A549 (cell line): ENCODE measurements at regions not wholly inside any gene's neighbourhood (a gene's known extent, or its start where the extent isn't known, plus 50 kb on each side); places are given as distances from the start of the nearest gene placed in this dataset.

Experiments used
- ATAC-seq, 2 experiments: fragments of 200-7000 bp in 1 of 2; fragments of >200 bp in 1 of 2; cut with Nextera tagmentation in 1 of 2; cut with Tn5 transposase in 1 of 2; 3 replicates each; pipeline versions ENCODE4 v1.8.0 to v1.9.1; 2018 to 2020; ENCODE audit warnings: mild to moderate bottlenecking in 1 of 2, moderate library complexity in 1 of 2
- CTCF ChIA-PET: fragments of 300-600 bp; sonication (Branson Sonifier 250); formaldehyde crosslinking; extraction: SDS; loops from one replicate; lab custom pipeline; 2021; ENCODE audit warnings: antibody characterized with exemption, inconsistent platforms; lab: Yijun Ruan, JAX
- POLR2A ChIA-PET: fragments of 350-600 bp; formaldehyde crosslinking; extraction: SDS; loops from one replicate; lab custom pipeline; 2021; ENCODE audit warnings: antibody characterized with exemption, inconsistent platforms; lab: Yijun Ruan, JAX
- DNase-seq, 2 experiments: peaks; one replicate each; pipeline versions ENCODE4 v3.0.0 to v3.0.0-alpha.2; 2011 to 2016; ENCODE audit warnings: low read depth in 1 of 2, low spot score in 1 of 2
- FAIRE-seq: peaks from 2 replicates; lab custom pipeline; 2011; peaks lifted over from hg19 to GRCh38; lab: Jason Lieb, UNC
- H3K27ac ChIP-seq, 2 experiments: fragments of >200 bp; sonication (Bioruptor Twin); formaldehyde crosslinking; 3 replicates each; pipeline ENCODE4 v1.5.1; 2016 to 2017
- H3K4me1 ChIP-seq: fragments of >200 bp; sonication (Bioruptor Twin); formaldehyde crosslinking; 3 replicates; pipeline ENCODE4 v1.6.1; 2016
- H3K4me2 ChIP-seq: fragments of >200 bp; sonication (Bioruptor Twin); formaldehyde crosslinking; 3 replicates; pipeline ENCODE4 v1.6.1; 2016
- H3K4me3 ChIP-seq: fragments of >200 bp; sonication (Bioruptor Twin); formaldehyde crosslinking; 3 replicates; pipeline ENCODE4 v1.5.1; 2016
- H3K9me3 ChIP-seq: fragments of >200 bp; sonication (Bioruptor Twin); formaldehyde crosslinking; 3 replicates; pipeline ENCODE4 v1.6.1; 2016
- CBX8 ChIP-seq: fragments of 200-600 bp; sonication (generic); IDR thresholded peaks from 2 replicates; pipeline ENCODE4 v1.6.1; 2016
- CEBPB ChIP-seq, 2 experiments: fragments of >200 bp in 1 of 2; sonication (Bioruptor Twin) in 1 of 2; formaldehyde crosslinking in 1 of 2; IDR thresholded peaks; 2 replicates each; pipeline ENCODE4 v1.6.1; 2012 to 2016
- CHD2 ChIP-seq: fragments of 150-350 bp; IDR thresholded peaks from 2 replicates; pipeline ENCODE4 v1.6.1; 2014; ENCODE audit warnings: low read length; ENCODE audit not compliant: partially characterized antibody
- EHF ChIP-seq: fragments of 250-450 bp; sonication (Bioruptor Pico); IDR thresholded peaks from 2 replicates; pipeline ENCODE4 v1.5.0; 2020; ENCODE audit warnings: mild to moderate bottlenecking
- EP300 ChIP-seq, 2 experiments: fragments of >200 bp; sonication (Bioruptor Twin); formaldehyde crosslinking; IDR thresholded peaks; 2 replicates in 1 of 2; 3 replicates in 1 of 2; pipeline ENCODE4 v1.6.1; 2016 to 2017
- FOSL2 ChIP-seq, 2 experiments: fragments of 450-650 bp in 1 of 2; fragments of >200 bp in 1 of 2; sonication (Bioruptor Twin) in 1 of 2; formaldehyde crosslinking; IDR thresholded peaks; 2 replicates each; pipeline versions ENCODE4 v1.5.0 to v1.6.1; 2016 to 2020; ENCODE audit warnings: mild to moderate bottlenecking in 1 of 2, moderate library complexity in 1 of 2
- KDM5A ChIP-seq: fragments of 200-600 bp; sonication (generic); IDR thresholded peaks from 2 replicates; pipeline ENCODE4 v1.6.1; 2016; ENCODE audit warnings: antibody characterized with exemption, mild to moderate bottlenecking
- MAFK ChIP-seq: fragments of 450-650 bp; IDR thresholded peaks from 2 replicates; pipeline ENCODE4 v1.6.1; 2014; ENCODE audit not compliant: partially characterized antibody
- MYC ChIP-seq: IDR thresholded peaks from 2 replicates; pipeline ENCODE4 v1.6.1; 2012; ENCODE audit warnings: mild to moderate bottlenecking, inconsistent platforms, low read length, improper control_type of control experiment, borderline replicate concordance
- NPAS2 ChIP-seq: fragments of 250-450 bp; sonication (Bioruptor Pico); IDR thresholded peaks from 2 replicates; pipeline ENCODE4 v1.8.0; 2022; ENCODE audit warnings: mild to moderate bottlenecking, moderate library complexity, borderline replicate concordance
- POLR2A ChIP-seq: IDR thresholded peaks from 2 replicates; pipeline ENCODE4 v1.6.1; 2012; ENCODE audit warnings: mild to moderate bottlenecking, low read length
- POLR2AphosphoS2 ChIP-seq: conservative IDR thresholded peaks from 2 replicates; pipeline ENCODE4 v1.6.1; 2012; ENCODE audit warnings: low read length, improper control_type of control experiment, inconsistent platforms
- RAD21 ChIP-seq, 2 experiments: fragments of >200 bp in 1 of 2; sonication (Bioruptor Twin) in 1 of 2; formaldehyde crosslinking in 1 of 2; IDR thresholded peaks in 1 of 2; conservative IDR thresholded peaks in 1 of 2; 2 replicates in 1 of 2; 3 replicates in 1 of 2; pipeline ENCODE4 v1.6.1; 2012 to 2018; ENCODE audit warnings: inconsistent platforms in 1 of 2
- RCOR1 ChIP-seq: fragments of 150-350 bp; IDR thresholded peaks from 2 replicates; pipeline ENCODE4 v1.6.1; 2014; ENCODE audit warnings: antibody characterized with exemption, low read length, low read depth
- SMC3 ChIP-seq: fragments of >200 bp; sonication (Bioruptor Twin); formaldehyde crosslinking; IDR thresholded peaks from 3 replicates; pipeline ENCODE4 v1.6.1; 2018; ENCODE audit warnings: inconsistent platforms
- TP53 ChIP-seq: fragments of 250-450 bp; sonication (Bioruptor Pico); IDR thresholded peaks from 2 replicates; pipeline ENCODE4 v1.5.0; 2021; ENCODE audit warnings: mild to moderate bottlenecking, moderate library complexity
- ZC3H11A ChIP-seq: fragments of 450-650 bp; IDR thresholded peaks from 2 replicates; pipeline ENCODE4 v1.6.1; 2014; ENCODE audit warnings: antibody characterized with exemption, mild to moderate bottlenecking
- ZFP36 ChIP-seq: fragments of 450-650 bp; IDR thresholded peaks from 2 replicates; pipeline ENCODE4 v1.6.1; 2014; ENCODE audit warnings: borderline replicate concordance; ENCODE audit not compliant: partially characterized antibody
- ZNF302 ChIP-seq: fragments of 250-450 bp; sonication (Bioruptor Pico); IDR thresholded peaks from 2 replicates; pipeline ENCODE4 v1.9.0; 2021; ENCODE audit warnings: inconsistent platforms, mild to moderate bottlenecking, moderate library complexity
- WGBS: methylation state at CpG from one replicate; pipeline ENCODE4 v1.1.6; 2017; ENCODE audit errors: missing lambda C conversion rate; 5-methylcytosine and 5-hydroxymethylcytosine counted together
- TF ChIP-seq, protein P1 (sequence below): fragments of 250-450 bp; sonication (Bioruptor Pico); IDR thresholded peaks from 2 replicates; pipeline ENCODE4 v1.5.0; 2021; ENCODE audit warnings: mild to moderate bottlenecking, moderate library complexity, borderline replicate concordance
- TF ChIP-seq, protein P2 (sequence below): fragments of 150-350 bp; IDR thresholded peaks from 2 replicates; pipeline ENCODE4 v1.6.1; 2014; ENCODE audit warnings: low read depth, mild to moderate bottlenecking, low read length
- TF ChIP-seq, protein P3 (sequence below): fragments of >200 bp; sonication (Bioruptor Twin); formaldehyde crosslinking; IDR thresholded peaks from 3 replicates; pipeline ENCODE4 v1.5.1; 2016
- TF ChIP-seq, protein P4 (sequence below): IDR thresholded peaks from 2 replicates; pipeline ENCODE4 v1.6.1; 2012

DNA sequence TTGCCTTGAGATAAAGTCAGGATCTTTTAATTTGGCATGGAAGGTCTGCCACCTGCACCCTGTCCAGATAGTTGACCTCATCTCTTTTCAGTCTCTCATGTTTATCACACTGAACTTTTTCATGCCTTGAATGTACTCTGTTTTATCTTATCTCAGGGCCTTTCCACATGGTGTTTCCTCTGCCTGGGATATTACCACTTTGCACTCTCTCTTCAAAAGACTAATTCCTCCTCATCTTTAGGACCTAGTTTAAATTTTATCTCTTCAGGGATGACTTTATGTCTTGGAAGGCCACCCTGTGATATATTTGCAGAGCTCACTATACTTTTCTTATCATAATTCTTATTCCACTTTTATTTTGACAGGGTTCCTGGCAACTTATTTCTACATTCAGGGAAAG is 150.0 kb downstream of the DNAJB9 start:
- no peak for FAIRE-seq
- Histone ChIP-seq H3K4me1 (no peaks in the 10 kb centered on the region), H3K4me2 (no peak overlapping the region), H3K9me3 (no peaks in the 10 kb centered on the region), H3K4me3 (no peak overlapping the region), H3K27ac (no peak overlapping the region)
- ATAC-seq, result no peak
- ChIA-PET CTCF (no interaction called here), POLR2A (no interaction called here)
- TF ChIP-seq NPAS2 (CRISPR knock-in tag) (no peak), TP53 (CRISPR knock-in tag) (no peak), ZNF302 (CRISPR knock-in tag) (no peak), MYC (no peak), CBX8 (no peak)
- DNase-seq, result no peak

DNA sequence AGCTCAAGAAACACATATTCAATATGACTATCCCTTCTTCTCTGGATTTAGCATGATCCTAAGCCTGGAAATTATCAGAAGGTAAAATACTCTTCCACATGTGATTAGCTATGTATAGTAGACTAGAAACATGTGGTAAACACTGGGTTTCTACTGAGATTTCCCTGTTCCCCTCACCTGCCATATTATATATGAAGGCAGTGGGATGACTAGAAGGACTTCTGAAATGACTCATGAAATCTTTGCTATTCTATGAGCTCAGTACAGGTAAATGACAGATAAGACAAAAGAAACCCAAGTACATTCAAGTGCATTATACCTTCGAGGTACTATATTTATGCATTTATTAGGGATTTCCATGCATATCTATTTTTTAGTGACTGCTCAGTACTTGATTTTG is 152.9 kb downstream of the DNAJB9 start:
- no peak for DNase-seq
- POLR2A ChIA-PET, result interaction anchor here (0.6 kb wide), 1 partner anchor 71 kb away, joined by 3 read pairs; no protein-coding TSS in a partner anchor
- FAIRE-seq, result no peak

DNA sequence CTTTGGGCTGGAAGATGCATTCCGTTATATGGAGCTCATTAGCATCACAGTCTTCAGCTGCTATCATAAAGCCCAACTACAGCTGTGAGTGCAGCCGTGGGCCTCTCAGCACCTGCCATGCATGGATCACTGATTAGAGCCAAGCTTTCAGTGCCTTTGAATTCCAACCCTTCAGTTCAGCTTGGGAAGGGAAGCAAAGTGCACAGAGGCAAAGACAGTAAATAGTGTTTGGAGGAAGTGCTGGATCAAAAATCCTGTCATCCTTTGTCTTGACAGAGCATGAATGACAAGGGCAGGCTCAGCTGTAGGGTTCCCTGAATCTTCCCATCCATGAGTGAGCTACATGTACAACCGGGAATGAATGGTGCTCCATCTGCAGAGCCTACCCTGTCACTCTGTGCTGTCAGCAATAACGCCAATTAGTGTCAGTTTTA is 153.7 kb downstream of the DNAJB9 start:
- Histone ChIP-seq H3K27ac (no peak overlapping the region), H3K4me2 (no peak overlapping the region), H3K4me1 (no peaks in the 10 kb centered on the region), H3K4me3 (no peak overlapping the region), H3K9me3 (no peaks in the 10 kb centered on the region)
- TF ChIP-seq RAD21 (conservative IDR thresholded peaks at IDR 0.05 in 1 of 2, IDR thresholded peaks at IDR 0.05 in 1 of 2), result no peak
- TF ChIP-seq EP300 (IDR thresholded peaks at IDR 0.05), result no peak
- TF ChIP-seq FOSL2 (IDR thresholded peaks at IDR 0.05), result no peak
- no peak for TF ChIP-seq FOSL2 (CRISPR knock-in tag; IDR thresholded peaks at IDR 0.05)
- TF ChIP-seq MAFK, result no peak
- TF ChIP-seq CHD2, result no peak
- TF ChIP-seq ZC3H11A, result no peak
- TF ChIP-seq SMC3, result no peak
- no peak for TF ChIP-seq CEBPB (IDR thresholded peaks at IDR 0.05)
- TF ChIP-seq, protein P1, sequence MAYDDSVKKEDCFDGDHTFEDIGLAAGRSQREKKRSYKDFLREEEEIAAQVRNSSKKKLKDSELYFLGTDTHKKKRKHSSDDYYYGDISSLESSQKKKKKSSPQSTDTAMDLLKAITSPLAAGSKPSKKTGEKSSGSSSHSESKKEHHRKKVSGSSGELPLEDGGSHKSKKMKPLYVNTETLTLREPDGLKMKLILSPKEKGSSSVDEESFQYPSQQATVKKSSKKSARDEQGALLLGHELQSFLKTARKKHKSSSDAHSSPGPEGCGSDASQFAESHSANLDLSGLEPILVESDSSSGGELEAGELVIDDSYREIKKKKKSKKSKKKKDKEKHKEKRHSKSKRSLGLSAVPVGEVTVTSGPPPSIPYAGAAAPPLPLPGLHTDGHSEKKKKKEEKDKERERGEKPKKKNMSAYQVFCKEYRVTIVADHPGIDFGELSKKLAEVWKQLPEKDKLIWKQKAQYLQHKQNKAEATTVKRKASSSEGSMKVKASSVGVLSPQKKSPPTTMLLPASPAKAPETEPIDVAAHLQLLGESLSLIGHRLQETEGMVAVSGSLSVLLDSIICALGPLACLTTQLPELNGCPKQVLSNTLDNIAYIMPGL (CRISPR knock-in tag), result no peak
- TF ChIP-seq, protein P2, sequence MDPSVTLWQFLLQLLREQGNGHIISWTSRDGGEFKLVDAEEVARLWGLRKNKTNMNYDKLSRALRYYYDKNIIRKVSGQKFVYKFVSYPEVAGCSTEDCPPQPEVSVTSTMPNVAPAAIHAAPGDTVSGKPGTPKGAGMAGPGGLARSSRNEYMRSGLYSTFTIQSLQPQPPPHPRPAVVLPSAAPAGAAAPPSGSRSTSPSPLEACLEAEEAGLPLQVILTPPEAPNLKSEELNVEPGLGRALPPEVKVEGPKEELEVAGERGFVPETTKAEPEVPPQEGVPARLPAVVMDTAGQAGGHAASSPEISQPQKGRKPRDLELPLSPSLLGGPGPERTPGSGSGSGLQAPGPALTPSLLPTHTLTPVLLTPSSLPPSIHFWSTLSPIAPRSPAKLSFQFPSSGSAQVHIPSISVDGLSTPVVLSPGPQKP, result no peak
- TF ChIP-seq, protein P3, sequence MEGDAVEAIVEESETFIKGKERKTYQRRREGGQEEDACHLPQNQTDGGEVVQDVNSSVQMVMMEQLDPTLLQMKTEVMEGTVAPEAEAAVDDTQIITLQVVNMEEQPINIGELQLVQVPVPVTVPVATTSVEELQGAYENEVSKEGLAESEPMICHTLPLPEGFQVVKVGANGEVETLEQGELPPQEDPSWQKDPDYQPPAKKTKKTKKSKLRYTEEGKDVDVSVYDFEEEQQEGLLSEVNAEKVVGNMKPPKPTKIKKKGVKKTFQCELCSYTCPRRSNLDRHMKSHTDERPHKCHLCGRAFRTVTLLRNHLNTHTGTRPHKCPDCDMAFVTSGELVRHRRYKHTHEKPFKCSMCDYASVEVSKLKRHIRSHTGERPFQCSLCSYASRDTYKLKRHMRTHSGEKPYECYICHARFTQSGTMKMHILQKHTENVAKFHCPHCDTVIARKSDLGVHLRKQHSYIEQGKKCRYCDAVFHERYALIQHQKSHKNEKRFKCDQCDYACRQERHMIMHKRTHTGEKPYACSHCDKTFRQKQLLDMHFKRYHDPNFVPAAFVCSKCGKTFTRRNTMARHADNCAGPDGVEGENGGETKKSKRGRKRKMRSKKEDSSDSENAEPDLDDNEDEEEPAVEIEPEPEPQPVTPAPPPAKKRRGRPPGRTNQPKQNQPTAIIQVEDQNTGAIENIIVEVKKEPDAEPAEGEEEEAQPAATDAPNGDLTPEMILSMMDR, result no peak
- TF ChIP-seq RCOR1, result no peak
- no peak for TF ChIP-seq EHF (CRISPR knock-in tag)
- TF ChIP-seq POLR2A, result no peak
- no peak for TF ChIP-seq ZFP36
- no peak for TF ChIP-seq KDM5A
- ATAC-seq (no peak), FAIRE-seq (no peak), DNase-seq (no peak)
- ChIA-PET POLR2A (interaction anchor here (0.6 kb wide), 1 partner anchor 70 kb away, joined by 3 read pairs; no protein-coding TSS in a partner anchor), CTCF (interaction anchor here (0.5 kb wide), 1 partner anchor 14 kb away, joined by 4 read pairs; no protein-coding TSS in a partner anchor)
- 3% methylated on average over 4 of the region's 4 CpGs for WGBS

More for the DNA sequence above, 152.9 kb downstream of the DNAJB9 start:
- no peaks in the 10 kb centered on the region for H3K4me1 ChIP-seq
- CTCF ChIA-PET, result no interaction called here
- H3K27ac ChIP-seq, result no peak overlapping the region
- ATAC-seq, result no peak
- no peaks in the 10 kb centered on the region for H3K9me3 ChIP-seq
- H3K4me3 ChIP-seq, result no peak overlapping the region
- TF ChIP-seq CBX8, result no peak
- TF ChIP-seq, protein P4, sequence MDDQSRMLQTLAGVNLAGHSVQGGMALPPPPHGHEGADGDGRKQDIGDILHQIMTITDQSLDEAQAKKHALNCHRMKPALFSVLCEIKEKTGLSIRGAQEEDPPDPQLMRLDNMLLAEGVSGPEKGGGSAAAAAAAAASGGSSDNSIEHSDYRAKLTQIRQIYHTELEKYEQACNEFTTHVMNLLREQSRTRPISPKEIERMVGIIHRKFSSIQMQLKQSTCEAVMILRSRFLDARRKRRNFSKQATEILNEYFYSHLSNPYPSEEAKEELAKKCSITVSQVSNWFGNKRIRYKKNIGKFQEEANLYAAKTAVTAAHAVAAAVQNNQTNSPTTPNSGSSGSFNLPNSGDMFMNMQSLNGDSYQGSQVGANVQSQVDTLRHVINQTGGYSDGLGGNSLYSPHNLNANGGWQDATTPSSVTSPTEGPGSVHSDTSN, result no peak
- no peak for TF ChIP-seq POLR2AphosphoS2
- TF ChIP-seq FOSL2 (IDR thresholded peaks at IDR 0.05), result no peak
- TF ChIP-seq FOSL2 (CRISPR knock-in tag; IDR thresholded peaks at IDR 0.05), result no peak
- no peak for TF ChIP-seq ZC3H11A
- no peak for TF ChIP-seq NPAS2 (CRISPR knock-in tag)
- TF ChIP-seq, all 56 proteins: peak for 0
- WGBS, result 0% methylated on average over 1 of the region's 1 CpG
- no peak overlapping the region for H3K4me2 ChIP-seq
